ENCODE measurements at regions not wholly inside any gene's neighbourhood (a gene's known extent, or its start where the extent isn't known, plus 50 kb on each side); places are given as distances from the start of the nearest gene placed in this dataset.

- no peaks in the 10 kb centered on the region for H3K36me3 ChIP-seq (replicated peaks in 1 of 2)
- H3K4me3 ChIP-seq: no peak overlapping the region
- WGBS, 4 donors: 37 to 64% (median 56%) methylated on average over 1 of the region's 1 CpG
- H3K27ac ChIP-seq: no peak overlapping the region
- H3K9me3 ChIP-seq (replicated peaks in 1 of 3): no peaks in the 10 kb centered on the region
- intact Hi-C loops (cut with DNase I): no loop called here
- no peaks in the 10 kb centered on the region for H3K4me1 ChIP-seq (replicated peaks in 1 of 2)
- peaks cover 3% of the 10 kb centered on the region for H3K27me3 ChIP-seq
- TF ChIP-seq CTCF (IDR thresholded peaks at IDR 0.05): no peak
- TF ChIP-seq POLR2A (IDR thresholded peaks at IDR 0.05): no peak
- DNase-seq: no peak
Measured at GRCh38 chr2:220075835-220076234, 448.4 kb downstream of the SLC4A3 start.

- peaks cover 3% of the 10 kb centered on the region for H3K27me3 ChIP-seq
- H3K9me3 ChIP-seq (replicated peaks in 1 of 3): no peaks in the 10 kb centered on the region
- TF ChIP-seq CTCF (IDR thresholded peaks at IDR 0.05) (no peak), POLR2A (IDR thresholded peaks at IDR 0.05) (no peak)
- no peak overlapping the region for H3K4me3 ChIP-seq
- no peaks in the 10 kb centered on the region for H3K4me1 ChIP-seq (replicated peaks in 1 of 2)
- H3K27ac ChIP-seq: no peak overlapping the region
- no peaks in the 10 kb centered on the region for H3K36me3 ChIP-seq (replicated peaks in 1 of 2)
- WGBS, 4 donors: 46 to 58% (median 47%) methylated on average over 9 of the region's 9 CpGs
- no peak for DNase-seq
- intact Hi-C loops (cut with DNase I): no loop called here
Measured at GRCh38 chr2:220076734-220077133, 449.3 kb downstream of the SLC4A3 start.

- Histone ChIP-seq H3K27me3 (peaks cover 3% of the 10 kb centered on the region), H3K9me3 (replicated peaks in 1 of 3) (no peaks in the 10 kb centered on the region), H3K4me3 (no peak overlapping the region), H3K36me3 (replicated peaks in 1 of 2) (no peaks in the 10 kb centered on the region), H3K27ac (no peak overlapping the region), H3K4me1 (replicated peaks in 1 of 2) (no peaks in the 10 kb centered on the region)
- intact Hi-C loops (cut with DNase I): no loop called here
- WGBS, 4 donors: 30 to 42% (median 36%) methylated on average over 6 of the region's 6 CpGs
- TF ChIP-seq CTCF (IDR thresholded peaks at IDR 0.05): no peak
- TF ChIP-seq POLR2A (IDR thresholded peaks at IDR 0.05): no peak
- no peak for DNase-seq
Measured at GRCh38 chr2:220077488-220077887, 450.1 kb downstream of the SLC4A3 start.

GRCh38 chr2:220078439-220078838 lies 451.0 kb downstream of the SLC4A3 start:
- H3K36me3 ChIP-seq (replicated peaks in 1 of 2): no peaks in the 10 kb centered on the region
- no peaks in the 10 kb centered on the region for H3K9me3 ChIP-seq (replicated peaks in 1 of 3)
- no peak overlapping the region for H3K27ac ChIP-seq
- 62 to 71% (median 69%) methylated on average over 2 of the region's 2 CpGs for WGBS, 4 donors
- peaks cover 3% of the 10 kb centered on the region for H3K27me3 ChIP-seq
- no peak for DNase-seq
- no peak overlapping the region for H3K4me3 ChIP-seq
- no peak for TF ChIP-seq POLR2A (IDR thresholded peaks at IDR 0.05)
- no peak for TF ChIP-seq CTCF (IDR thresholded peaks at IDR 0.05)
- intact Hi-C loops (cut with DNase I): no loop called here
- no peaks in the 10 kb centered on the region for H3K4me1 ChIP-seq (replicated peaks in 1 of 2)
